K562 (cell line): ENCODE measurements at regions not wholly inside any gene's neighbourhood (a gene's known extent, or its start where the extent isn't known, plus 50 kb on each side); places are given as distances from the start of the nearest gene placed in this dataset.

Experiments used
- ELK1 ChIP-seq: sonication (generic); formaldehyde crosslinking; IDR thresholded peaks from 2 replicates; pipeline ENCODE4 v1.8.1; 2022; ENCODE audit warnings: missing genetic modification reagents
- KDM4B ChIP-seq, 2 experiments: fragments of 450-650 bp in 1 of 2; sonication (generic) in 1 of 2; IDR thresholded peaks; 2 replicates each; pipeline ENCODE4 v1.6.1; 2016 to 2017; ENCODE audit warnings: borderline replicate concordance in 2 of 2, antibody characterized with exemption in 1 of 2, low read depth in 1 of 2, mild to moderate bottlenecking in 1 of 2
- NONO ChIP-seq, 2 experiments: fragments of 200-400 bp in 1 of 2; fragments of 450-650 bp in 1 of 2; formaldehyde crosslinking in 1 of 2; IDR thresholded peaks; 2 replicates each; pipeline ENCODE4 v1.6.1; 2017; ENCODE audit warnings: low read depth in 2 of 2, mild to moderate bottlenecking in 2 of 2, moderate library complexity in 2 of 2, low read length in 1 of 2
- POLR2AphosphoS5 ChIP-seq: IDR thresholded peaks from 2 replicates; pipeline ENCODE4 v1.6.1; 2011; ENCODE audit warnings: mild to moderate bottlenecking, low read depth, low read length, moderate library complexity; ENCODE audit not compliant: control insufficient read depth, insufficient read depth
- ZBTB33 ChIP-seq: sonication (generic); formaldehyde crosslinking; IDR thresholded peaks from 2 replicates; pipeline ENCODE4 v1.8.1; 2023; ENCODE audit warnings: mild to moderate bottlenecking, missing genetic modification reagents

- no peak for TF ChIP-seq KDM4B (IDR thresholded peaks at IDR 0.05; ENCODE audit: borderline replicate concordance in 2 of 2, low read depth in 1 of 2)
- no peak for TF ChIP-seq ZBTB33 (CRISPR knock-in tag)
- no peak for TF ChIP-seq POLR2AphosphoS5
- no peak for TF ChIP-seq NONO (IDR thresholded peaks at IDR 0.05; ENCODE audit: low read depth in 2 of 2, low read length in 1 of 2)
- TF ChIP-seq ELK1 (CRISPR knock-in tag) = no peak
Measured at GRCh38 chr3:30539772-30540171, 66.6 kb upstream of the TGFBR2 start.
